ENCODE measurements at regions not wholly inside any gene's neighbourhood (a gene's known extent, or its start where the extent isn't known, plus 50 kb on each side); places are given as distances from the start of the nearest gene placed in this dataset.
A peak's percentile ranks its signal among the peaks of the same experiment; 100 is the strongest.
"Not testable (repeated sequence)": the region's sequence is repeated elsewhere in the genome, so short reads cannot be mapped to it uniquely, and the experiment has no call there.

DNA sequence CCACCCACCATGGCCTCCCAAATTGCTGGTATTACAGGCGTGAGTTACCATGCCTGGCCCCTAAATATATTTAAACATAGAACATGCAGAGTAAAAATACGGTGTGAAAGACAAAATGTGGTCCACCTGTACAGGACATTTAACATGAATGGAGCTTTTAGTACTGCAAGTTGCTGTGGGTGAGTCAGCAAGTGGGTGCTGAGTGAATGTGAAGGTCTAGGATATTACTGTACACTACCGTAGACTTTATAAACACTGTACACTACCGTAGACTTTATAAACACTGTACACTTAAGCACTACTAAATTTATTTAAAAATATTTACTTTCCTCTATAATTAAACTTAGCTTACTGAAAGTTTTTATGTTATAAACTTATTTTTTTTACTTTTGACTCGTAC lies 317.8 kb downstream of the PRDM9 start:
- Mint-ChIP-seq H3K36me3 (no peaks in the 10 kb centered on the region), H3K9me3 (peaks cover 17 to 18% of the 10 kb centered on the region in 2 donors)
- DNase-seq (ENCODE audit: low spot score in 2 of 2) = no peak

DNA sequence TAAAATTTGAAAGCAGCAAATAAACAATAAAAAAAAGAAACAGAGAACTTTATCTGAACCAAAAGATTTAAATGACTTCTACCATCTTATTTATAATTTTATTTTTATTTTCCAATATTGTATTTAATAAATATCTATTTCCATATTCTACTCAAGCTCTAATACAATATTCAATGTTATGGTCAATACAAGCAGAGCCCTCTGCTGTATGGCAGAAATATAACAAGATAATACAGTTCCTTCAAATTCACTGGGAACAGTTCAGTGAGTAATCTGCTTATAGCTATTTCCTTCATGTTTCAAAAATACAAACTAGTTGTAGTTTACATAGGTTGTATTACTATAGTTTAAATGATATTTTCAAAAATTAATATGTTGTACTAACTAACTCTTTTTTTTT lies 332.7 kb downstream of the PRDM9 start:
- no peak for DNase-seq (ENCODE audit: low spot score in 2 of 2)
- no peaks in the 10 kb centered on the region for H3K36me3 Mint-ChIP-seq
- no peak for ATAC-seq
- peaks cover 17% of the 10 kb centered on the region in 2 donors for H3K9me3 Mint-ChIP-seq
- H3K27ac Mint-ChIP-seq = no peak overlapping the region

More for the DNA sequence above, 317.8 kb downstream of the PRDM9 start:
- ATAC-seq = no peak
- H3K27ac Mint-ChIP-seq = no peak overlapping the region

- Mint-ChIP-seq H3K9me3 (peaks cover 5 to 8% of the 10 kb centered on the region in 2 donors), H3K36me3 (no peaks in the 10 kb centered on the region), H3K27ac (no peak overlapping the region)
- no peak for DNase-seq (ENCODE audit: low spot score in 2 of 2)
- ATAC-seq = no peak
These were observed 357.4 kb downstream of the PRDM9 start for GRCh38 chr5:23864786-23865185.

- no peak overlapping the region for H3K27ac Mint-ChIP-seq
- no peaks in the 10 kb centered on the region for H3K36me3 Mint-ChIP-seq
- H3K9me3 Mint-ChIP-seq = peaks cover 4 to 9% of the 10 kb centered on the region in 2 donors
- no peak for DNase-seq (ENCODE audit: low spot score in 2 of 2)
- ATAC-seq = no peak
These were observed 370.4 kb downstream of the PRDM9 start for GRCh38 chr5:23877847-23878246.

- Mint-ChIP-seq H3K36me3 (no peaks in the 10 kb centered on the region), H3K27ac (no peak overlapping the region), H3K9me3 (peaks cover 5 to 10% of the 10 kb centered on the region in 2 donors)
- DNase-seq (ENCODE audit: low spot score in 2 of 2) (no peak), ATAC-seq (no peak)
These were observed 377.1 kb downstream of the PRDM9 start for GRCh38 chr5:23884405-23885031.

GRCh38 chr5:23893561-23893960 lies 386.2 kb downstream of the PRDM9 start:
- ATAC-seq (no peak), DNase-seq (ENCODE audit: low spot score in 2 of 2) (no peak)
- no peaks in the 10 kb centered on the region for H3K36me3 Mint-ChIP-seq
- H3K27ac Mint-ChIP-seq = no peak overlapping the region
- peaks cover 9 to 12% of the 10 kb centered on the region in 2 donors for H3K9me3 Mint-ChIP-seq

GRCh38 chr5:23895614-23896013 lies 388.2 kb downstream of the PRDM9 start:
- DNase-seq (ENCODE audit: low spot score in 2 of 2) = no peak
- ATAC-seq = no peak
- no peak overlapping the region for H3K27ac Mint-ChIP-seq
- H3K9me3 Mint-ChIP-seq = peaks cover 9 to 12% of the 10 kb centered on the region in 2 donors
- H3K36me3 Mint-ChIP-seq = no peaks in the 10 kb centered on the region

- DNase-seq (ENCODE audit: low spot score in 2 of 2) (no peak), ATAC-seq (no peak)
These were observed 423.6 kb downstream of the PRDM9 start for GRCh38 chr5:23930985-23931384.

DNA sequence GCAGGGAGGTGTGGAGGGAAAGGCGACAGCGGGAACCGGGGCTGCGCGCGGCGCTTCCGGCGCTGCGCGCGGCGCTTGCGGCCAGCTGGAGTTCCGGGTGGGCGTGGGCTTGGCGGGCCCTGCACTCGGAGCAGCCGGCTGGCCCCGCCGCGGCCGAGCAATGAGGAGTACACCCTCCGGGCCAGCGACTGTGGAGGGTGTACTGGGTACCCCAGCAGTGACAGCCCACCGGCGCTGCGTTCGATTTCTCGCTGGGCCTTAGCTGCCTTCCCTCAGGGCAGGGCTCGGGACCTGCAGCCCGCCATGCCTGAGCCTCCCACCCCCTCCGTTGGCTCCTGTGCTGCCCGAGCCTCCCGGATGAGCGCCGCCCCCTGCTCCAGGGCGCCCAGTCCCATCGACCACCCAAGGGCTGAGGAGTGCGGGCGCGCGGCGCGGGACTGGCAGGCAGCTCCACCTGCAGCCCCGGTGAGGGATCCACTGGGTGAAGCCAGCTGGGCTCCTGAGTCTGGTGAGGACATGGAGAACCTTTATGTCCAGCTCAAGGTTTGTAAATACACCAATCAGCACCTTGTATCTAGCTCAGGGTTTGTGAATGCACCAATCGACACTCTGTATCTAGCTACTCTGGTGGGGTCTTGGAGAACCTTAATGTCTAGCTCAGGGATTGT lies 444.0 kb downstream of the PRDM9 start:
- H3K9me3 Mint-ChIP-seq = peaks cover 21 to 33% of the 10 kb centered on the region in 2 donors
- peaks cover 4 to 29% of the 10 kb centered on the region in 2 donors for H3K36me3 Mint-ChIP-seq
- not testable (repeated sequence) for H3K27ac Mint-ChIP-seq; ATAC-seq; DNase-seq (ENCODE audit: low spot score in 2 of 2)

More at GRCh38 chr5:23930985-23931384, 423.6 kb downstream of the PRDM9 start:
- Mint-ChIP-seq H3K36me3 (peaks cover 4 to 13% of the 10 kb centered on the region in 2 donors), H3K9me3 (peaks cover 14 to 22% of the 10 kb centered on the region in 2 donors), H3K27ac (no peak overlapping the region)

DNA sequence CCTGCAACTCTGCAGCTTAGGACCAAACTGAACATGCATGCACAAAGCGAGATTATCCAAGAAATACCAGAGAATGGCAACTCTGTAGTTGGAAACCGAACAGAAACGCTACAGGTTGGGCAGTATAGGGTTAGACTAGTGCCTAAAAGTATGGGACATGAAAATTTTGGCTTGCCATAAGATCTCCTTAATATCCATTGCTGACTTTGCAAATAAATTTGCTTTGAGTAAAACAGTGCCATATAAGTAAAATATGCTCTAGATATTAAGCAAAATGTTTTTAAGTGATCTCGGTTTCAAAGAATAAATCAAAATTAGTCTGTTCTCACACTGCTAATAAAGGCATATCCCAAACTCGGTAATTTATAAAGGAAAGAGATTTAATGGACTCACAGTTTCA lies 456.0 kb downstream of the PRDM9 start:
- H3K27ac Mint-ChIP-seq = no peak overlapping the region

GRCh38 chr5:23977365-23977764 lies 470.0 kb downstream of the PRDM9 start:
- DNase-seq (ENCODE audit: low spot score in 2 of 2) (no peak), ATAC-seq (no peak)
- no peak overlapping the region for H3K27ac Mint-ChIP-seq
- peaks cover 0 to 17% of the 10 kb centered on the region in 2 donors for H3K36me3 Mint-ChIP-seq
- H3K9me3 Mint-ChIP-seq = peaks cover 33 to 36% of the 10 kb centered on the region in 2 donors

More for the DNA sequence above, 456.0 kb downstream of the PRDM9 start:
- ATAC-seq (no peak), DNase-seq (ENCODE audit: low spot score in 2 of 2) (no peak)
- H3K9me3 Mint-ChIP-seq = peaks cover 17 to 20% of the 10 kb centered on the region in 2 donors
- H3K36me3 Mint-ChIP-seq = no peaks in the 10 kb centered on the region

DNA sequence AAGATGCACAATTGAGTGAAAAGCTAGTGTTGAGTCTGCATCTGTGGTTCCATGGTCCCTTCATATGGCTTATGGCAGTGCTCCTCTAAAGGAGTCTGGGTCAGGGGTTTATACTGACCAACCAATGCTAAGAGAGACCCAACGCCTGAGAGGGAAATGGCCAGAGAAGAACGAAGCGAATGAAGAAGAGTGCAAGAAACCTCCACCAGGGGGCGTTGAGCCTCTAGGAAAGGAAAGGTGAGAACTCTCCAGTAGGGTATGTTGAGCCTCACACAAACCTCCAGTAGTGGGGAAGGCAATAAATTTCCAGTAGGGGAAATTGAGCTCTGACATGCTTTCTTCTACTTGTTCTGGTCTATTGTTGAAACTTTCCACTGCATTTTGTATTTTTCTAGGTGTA lies 470.6 kb downstream of the PRDM9 start:
- peaks cover 33 to 36% of the 10 kb centered on the region in 2 donors for H3K9me3 Mint-ChIP-seq
- H3K36me3 Mint-ChIP-seq = peaks cover 0 to 17% of the 10 kb centered on the region in 2 donors
- no peak overlapping the region for H3K27ac Mint-ChIP-seq
- ATAC-seq (no peak), DNase-seq (ENCODE audit: low spot score in 2 of 2) (peak in 1 of 2 donors; percentile 13)

GRCh38 chr5:23991406-23991805 lies 484.0 kb downstream of the PRDM9 start:
- no peak for DNase-seq (ENCODE audit: low spot score in 2 of 2)
- Mint-ChIP-seq H3K9me3 (peaks cover 18 to 19% of the 10 kb centered on the region in 2 donors), H3K27ac (no peak overlapping the region), H3K36me3 (no peaks in the 10 kb centered on the region)
- ATAC-seq = no peak

DNA sequence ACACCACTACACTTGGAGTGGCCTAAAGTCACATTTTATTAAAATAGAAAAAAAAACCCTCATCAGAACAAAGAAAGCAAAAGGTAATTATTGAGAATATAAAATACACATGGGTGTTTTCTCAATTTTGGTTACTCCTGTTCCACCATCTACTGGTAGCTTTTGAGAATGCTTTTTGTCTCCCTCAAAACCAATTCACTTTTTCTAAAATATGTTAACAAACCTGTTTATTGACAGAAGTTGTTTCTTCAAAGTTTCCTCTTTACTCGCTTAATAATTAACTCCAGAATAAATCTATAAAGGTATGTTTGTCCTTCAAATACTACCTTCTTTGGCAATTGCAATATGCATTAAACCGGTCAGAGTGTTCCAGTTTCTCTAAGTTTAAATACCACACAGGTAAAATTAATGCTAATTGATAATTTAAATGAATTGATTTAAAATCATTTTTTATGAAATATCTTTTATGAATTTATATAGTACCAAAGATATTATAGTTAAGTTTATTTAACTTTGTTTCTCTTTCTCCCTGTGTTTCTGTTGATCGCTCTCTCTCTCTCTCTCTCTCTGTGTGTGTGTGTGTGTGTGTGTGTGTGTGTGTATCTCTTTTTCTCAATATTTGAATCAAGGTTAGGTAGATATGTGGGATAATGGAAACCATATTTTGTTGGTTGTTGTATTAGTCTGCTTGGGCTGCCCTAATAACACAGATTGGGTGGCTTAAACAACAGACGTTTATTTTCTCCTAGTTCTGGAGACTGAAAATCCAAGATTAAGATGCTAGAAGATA lies 487.4 kb downstream of the PRDM9 start:
- DNase-seq (ENCODE audit: low spot score in 2 of 2) (no peak), ATAC-seq (no peak)
- Mint-ChIP-seq H3K27ac (no peak overlapping the region), H3K9me3 (peaks cover 20 to 23% of the 10 kb centered on the region in 2 donors), H3K36me3 (peaks cover 0 to 6% of the 10 kb centered on the region in 2 donors)

DNA sequence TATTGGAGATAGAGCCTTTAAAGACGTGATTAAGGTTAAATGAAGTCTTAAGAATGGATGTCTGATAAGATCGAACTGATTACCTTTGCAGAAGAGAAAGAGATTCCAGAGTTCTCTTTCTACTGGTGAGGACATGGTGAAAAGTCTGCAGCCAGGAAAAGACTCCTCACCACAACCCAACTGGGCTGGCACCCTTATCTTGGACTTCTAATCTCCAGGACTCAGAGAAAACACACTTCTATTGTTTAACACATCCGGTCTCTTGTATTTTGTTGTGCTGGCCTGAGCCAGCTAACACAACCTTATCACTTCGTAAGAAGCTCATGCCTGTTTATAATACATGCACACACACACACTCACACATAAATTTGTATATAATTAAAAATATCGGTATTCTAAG lies 489.1 kb downstream of the PRDM9 start:
- DNase-seq (ENCODE audit: low spot score in 2 of 2) (no peak), ATAC-seq (no peak)
- peaks cover 0 to 6% of the 10 kb centered on the region in 2 donors for H3K36me3 Mint-ChIP-seq
- no peak overlapping the region for H3K27ac Mint-ChIP-seq
- H3K9me3 Mint-ChIP-seq = peaks cover 16 to 20% of the 10 kb centered on the region in 2 donors

- DNase-seq (ENCODE audit: low spot score in 2 of 2) (no peak), ATAC-seq (no peak)
- peaks cover 15 to 19% of the 10 kb centered on the region in 2 donors for H3K9me3 Mint-ChIP-seq
- no peak overlapping the region for H3K27ac Mint-ChIP-seq
- no peaks in the 10 kb centered on the region for H3K36me3 Mint-ChIP-seq
These were observed 498.0 kb downstream of the PRDM9 start for GRCh38 chr5:24005384-24005783.

DNA sequence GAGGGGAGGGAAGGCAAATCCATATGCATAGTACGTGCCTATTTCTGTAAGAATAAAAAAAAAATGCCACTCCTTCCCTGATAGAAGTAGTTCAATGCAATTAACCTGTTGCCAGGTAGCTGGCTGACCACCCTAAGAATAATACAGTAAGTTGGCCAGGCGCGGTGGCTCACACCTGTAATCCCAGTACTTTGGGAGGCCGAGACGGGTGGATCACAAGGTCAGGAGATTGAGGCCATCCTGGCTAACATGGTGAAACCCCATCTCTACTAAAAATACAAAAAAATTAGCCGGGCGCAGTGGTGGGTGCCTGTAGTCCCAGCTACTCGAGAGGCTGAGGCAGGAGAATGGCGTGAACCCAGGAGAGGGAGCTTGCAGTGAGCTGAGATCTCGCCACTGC lies 510.3 kb downstream of the PRDM9 start:
- H3K27ac Mint-ChIP-seq; ATAC-seq; DNase-seq (ENCODE audit: low spot score in 2 of 2): not testable (repeated sequence)
- peaks cover 0 to 12% of the 10 kb centered on the region in 2 donors for H3K36me3 Mint-ChIP-seq
- H3K9me3 Mint-ChIP-seq = peaks cover 6 to 13% of the 10 kb centered on the region in 2 donors

All from activated naive CD4-positive, alpha-beta T cell treated with anti-CD3 and anti-CD28 coated beads, Interleukin-2, amount 50 U/mL, for 72 hours (primary cell).